IMR-90 (cell line): ENCODE measurements at regions not wholly inside any gene's neighbourhood (a gene's known extent, or its start where the extent isn't known, plus 50 kb on each side); places are given as distances from the start of the nearest gene placed in this dataset.

Experiments
- ATAC-seq: fragments of 200-7000 bp; cut with Tn5 transposase; 2 replicates; pipeline ENCODE4 v1.9.1; 2020; ENCODE audit warnings: low read depth, mild to moderate bottlenecking, moderate library complexity
- BruUV-seq: library from RNA; stranded (reverse); fragments of 400-500 nt; replicated peaks from 2 replicates; lab custom pipeline; 2021; lab: Mats Ljungman, UMichigan
- CTCF ChIA-PET: fragments of 300-600 bp; formaldehyde crosslinking; extraction: SDS; loops from one replicate; lab custom pipeline; 2021; ENCODE audit warnings: antibody characterized with exemption; lab: Yijun Ruan, JAX
- POLR2A ChIA-PET: fragments of 300-600 bp; sonication (Branson Sonifier 250); formaldehyde crosslinking; loops from one replicate; lab custom pipeline; 2022; ENCODE audit warnings: antibody characterized with exemption; ENCODE audit not compliant: unreplicated experiment; lab: Charles Lee
- DNase-seq: peaks from one replicate; pipeline ENCODE4 v3.0.0; 2013
- H2AFZ ChIP-seq: replicated peaks from 2 replicates; pipeline ENCODE3; 2013; ENCODE audit warnings: low read length, mild to moderate bottlenecking; ENCODE audit not compliant: poor library complexity
- H2AK5ac ChIP-seq: 2 replicates; pipeline ENCODE4 v1.6.1; 2013; ENCODE audit warnings: low read depth, low read length, inconsistent platforms
- H2AK9ac ChIP-seq: replicated peaks from 2 replicates; pipeline ENCODE3; 2013; ENCODE audit warnings: mild to moderate bottlenecking, low read depth, low read length, moderate library complexity; ENCODE audit not compliant: poor library complexity
- H2BK120ac ChIP-seq: 2 replicates; pipeline ENCODE4 v1.6.1; 2013; ENCODE audit warnings: low read depth, low read length, inconsistent platforms
- H2BK15ac ChIP-seq: 3 replicates; pipeline ENCODE4 v1.6.1; 2013; ENCODE audit warnings: low read depth, low read length, inconsistent platforms
- H2BK20ac ChIP-seq: 2 replicates; pipeline ENCODE4 v1.6.1; 2013; ENCODE audit warnings: low read depth, mild to moderate bottlenecking, inconsistent platforms, low read length, moderate library complexity
- H2BK5ac ChIP-seq: 2 replicates; pipeline ENCODE4 v1.6.1; 2013; ENCODE audit warnings: mild to moderate bottlenecking, low read depth, low read length, inconsistent platforms; ENCODE audit not compliant: poor library complexity, severe bottlenecking
- H3K14ac ChIP-seq: replicated peaks from 2 replicates; pipeline ENCODE4 v1.6.1; 2013; ENCODE audit warnings: low read depth, low read length, inconsistent platforms
- H3K18ac ChIP-seq: 2 replicates; pipeline ENCODE4 v1.6.1; 2013; ENCODE audit warnings: low read depth, low read length, control low read depth
- H3K23ac ChIP-seq: 2 replicates; pipeline ENCODE4 v1.6.1; 2013; ENCODE audit warnings: low read depth, low read length, inconsistent platforms
- H3K27ac ChIP-seq: 2 replicates; pipeline ENCODE4 v1.5.1; 2013; ENCODE audit warnings: mild to moderate bottlenecking, control low read depth, low read length; ENCODE audit not compliant: insufficient read depth
- H3K27me3 ChIP-seq: 2 replicates; pipeline ENCODE4 v1.6.1; 2013; ENCODE audit warnings: low read length; ENCODE audit not compliant: control insufficient read depth, insufficient read depth
- H3K36me3 ChIP-seq: 2 replicates; pipeline ENCODE4 v1.6.1; 2013; ENCODE audit warnings: low read length, mixed read lengths; ENCODE audit not compliant: control insufficient read depth, insufficient read depth
- H3K4ac ChIP-seq: 2 replicates; pipeline ENCODE4 v1.6.1; 2013; ENCODE audit warnings: low read depth, low read length, inconsistent platforms
- H3K4me1 ChIP-seq: 2 replicates; pipeline ENCODE4 v1.6.1; 2013; ENCODE audit warnings: low read length, mixed read lengths; ENCODE audit not compliant: control insufficient read depth, insufficient read depth
- H3K4me2 ChIP-seq: 2 replicates; pipeline ENCODE4 v1.6.1; 2013; ENCODE audit warnings: low read depth, mild to moderate bottlenecking, control low read depth, low read length, moderate library complexity
- H3K4me3 ChIP-seq: 2 replicates; pipeline ENCODE4 v1.5.1; 2013; ENCODE audit warnings: low read depth, mild to moderate bottlenecking, control low read depth, low read length, moderate library complexity; ENCODE audit not compliant: insufficient read depth
- H3K56ac ChIP-seq: 2 replicates; pipeline ENCODE4 v1.6.1; 2013; ENCODE audit warnings: low read length, inconsistent platforms; ENCODE audit not compliant: insufficient read depth; ENCODE audit errors: extremely low read depth
- H3K79me1 ChIP-seq, 2 experiments: 2 replicates each; pipeline ENCODE4 v1.6.1; 2013; ENCODE audit warnings: low read length in 2 of 2, inconsistent platforms in 1 of 2, low read depth in 1 of 2
- H3K9ac ChIP-seq: 2 replicates; pipeline ENCODE4 v1.6.1; 2013; ENCODE audit warnings: low read depth, low read length, control low read depth
- H3K9me1 ChIP-seq: 2 replicates; pipeline ENCODE4 v1.6.1; 2013; ENCODE audit warnings: low read length, inconsistent platforms; ENCODE audit not compliant: insufficient read depth
- H3K9me3 ChIP-seq: 2 replicates; pipeline ENCODE4 v1.6.1; 2013; ENCODE audit warnings: low read length; ENCODE audit not compliant: control insufficient read depth, insufficient read depth
- H4K20me1 ChIP-seq: 2 replicates; pipeline ENCODE4 v1.6.1; 2013; ENCODE audit warnings: low read length, inconsistent platforms; ENCODE audit not compliant: insufficient read depth
- H4K5ac ChIP-seq: 2 replicates; pipeline ENCODE4 v1.6.1; 2013; ENCODE audit warnings: mild to moderate bottlenecking, low read depth, low read length, control low read depth
- H4K8ac ChIP-seq, 2 experiments: 2 replicates each; pipeline ENCODE4 v1.6.1; 2013; ENCODE audit warnings: low read depth in 2 of 2, low read length in 2 of 2, control low read depth in 1 of 2, inconsistent platforms in 1 of 2
- H4K91ac ChIP-seq: 2 replicates; pipeline ENCODE4 v1.6.1; 2013; ENCODE audit warnings: low read depth, low read length, inconsistent platforms; ENCODE audit not compliant: insufficient read depth
- CTCF ChIP-seq: conservative IDR thresholded peaks from 2 replicates; pipeline ENCODE4 v1.5.1; 2012; ENCODE audit warnings: mild to moderate bottlenecking, low read depth, low read length, improper control_type of control experiment
- MAFK ChIP-seq: IDR thresholded peaks from 2 replicates; pipeline ENCODE4 v1.6.1; 2012; ENCODE audit warnings: low read depth, low read length, improper control_type of control experiment
- RAD21 ChIP-seq: IDR thresholded peaks from 2 replicates; pipeline ENCODE4 v1.6.1; 2012; ENCODE audit warnings: low read length, improper control_type of control experiment
- WGBS, 2 experiments: methylation state at CpG; one replicate each; pipeline versions ENCODE4 v1.1.5 to v1.1.7; 2013; ENCODE audit warnings: missing lambda C conversion rate in 2 of 2; ENCODE audit not compliant: insufficient read length in 1 of 2; ENCODE audit errors: extremely low coverage in 2 of 2; 5-methylcytosine and 5-hydroxymethylcytosine counted together
- dilution Hi-C: fragments of 300-500 bp; cut with HindIII; formaldehyde crosslinking; loops from one replicate; pipeline ENCODE4 v1.14.3; 2018; ENCODE audit warnings: low sequenced_read_pairs; ENCODE audit not compliant: unreplicated experiment
- in situ Hi-C: fragments of 300-500 bp; cut with MboI; formaldehyde crosslinking; loops from 3 replicates; pipeline ENCODE4 v1.14.3; 2019; ENCODE audit warnings: low sequenced_read_pairs, inconsistent platforms, mixed read lengths
- intact Hi-C: fragments of 100-400 bp; cut with micrococcal nuclease; formaldehyde crosslinking; loops from 2 replicates; pipeline ENCODE4 v1.10.0; 2022

DNA sequence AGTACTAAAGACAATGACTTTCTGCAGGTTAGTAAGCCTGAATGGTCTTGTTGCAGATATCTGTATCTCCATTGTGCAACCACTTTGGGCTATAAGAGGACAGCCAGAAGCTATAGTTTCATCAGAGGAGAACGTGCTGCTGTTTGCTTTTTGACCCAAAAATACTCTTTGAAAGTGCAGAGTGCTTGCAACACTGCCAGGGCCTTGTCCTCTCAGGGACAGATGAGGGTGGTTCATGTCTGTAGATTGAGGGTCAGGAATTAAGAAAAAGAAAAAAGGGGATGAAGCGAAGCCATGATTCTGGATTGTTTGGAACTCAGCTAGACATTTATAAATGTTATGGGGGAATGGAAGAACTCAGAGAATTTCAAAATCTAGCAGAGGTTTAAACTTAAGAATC lies 212.5 kb downstream of the SEC23IP start:
- no peak overlapping the region for H3K23ac ChIP-seq
- no peaks in the 10 kb centered on the region for H4K20me1 ChIP-seq
- no peak overlapping the region for H4K91ac ChIP-seq
- DNase-seq (no peak), ATAC-seq (no peak)
- in situ Hi-C loops (no loop called here), intact Hi-C loops (no loop called here), dilution Hi-C loops (no loop called here)
- H2BK20ac ChIP-seq, result no peak overlapping the region
- no peaks in the 10 kb centered on the region for H3K79me1 ChIP-seq
- H3K36me3 ChIP-seq, result no peaks in the 10 kb centered on the region
- H2BK120ac ChIP-seq, result no peak overlapping the region
- no peak overlapping the region for H4K5ac ChIP-seq
- H3K14ac ChIP-seq, result no peak overlapping the region
- WGBS, 2 experiments, result no CpG with 5 or more reads among the region's 2 CpGs
- H3K18ac ChIP-seq, result no peak overlapping the region
- H2AK5ac ChIP-seq, result no peak overlapping the region
- H3K4me3 ChIP-seq, result no peak overlapping the region
- TF ChIP-seq MAFK, result no peak
- TF ChIP-seq RAD21, result no peak
- TF ChIP-seq CTCF, result no peak
- no peak overlapping the region for H2BK5ac ChIP-seq
- no TSS peak for BruUV-seq
- no peak overlapping the region for H2AFZ ChIP-seq
- no peak overlapping the region for H3K56ac ChIP-seq
- POLR2A ChIA-PET, result no interaction called here
- CTCF ChIA-PET, result no interaction called here
- no peak overlapping the region for H3K27ac ChIP-seq
- H3K9me1 ChIP-seq, result no peaks in the 10 kb centered on the region
- no peak overlapping the region for H3K4ac ChIP-seq
- no peak overlapping the region for H2AK9ac ChIP-seq
- H4K8ac ChIP-seq, result no peak overlapping the region
- H3K4me2 ChIP-seq, result no peak overlapping the region
- H2BK15ac ChIP-seq, result no peak overlapping the region
- no peaks in the 10 kb centered on the region for H3K4me1 ChIP-seq
- H3K9me3 ChIP-seq, result peaks cover 5% of the 10 kb centered on the region
- H3K27me3 ChIP-seq, result no peaks in the 10 kb centered on the region
- no peak overlapping the region for H3K9ac ChIP-seq
